HEK293 (cell line): ENCODE measurements at regions not wholly inside any gene's neighbourhood (a gene's known extent, or its start where the extent isn't known, plus 50 kb on each side); places are given as distances from the start of the nearest gene placed in this dataset.
A peak's percentile ranks its signal among the peaks of the same experiment; 100 is the strongest.

ENCODE experiments used
- OVOL3 ChIP-seq: fragments of 450-650 bp; formaldehyde crosslinking; IDR thresholded peaks from 2 replicates; pipeline ENCODE4 v1.5.1; 2016; ENCODE audit warnings: missing biosample characterization, missing genetic modification characterization
- REPIN1 ChIP-seq: fragments of 450-650 bp; formaldehyde crosslinking; IDR thresholded peaks from 2 replicates; pipeline ENCODE4 v1.5.1; 2017; ENCODE audit warnings: missing biosample characterization, missing genetic modification characterization, low read depth
- WT1 ChIP-seq: fragments of 450-650 bp; formaldehyde crosslinking; IDR thresholded peaks from 2 replicates; pipeline ENCODE4 v1.5.1; 2016; ENCODE audit warnings: missing biosample characterization, missing genetic modification characterization
- ZBTB1 ChIP-seq: fragments of 450-650 bp; formaldehyde crosslinking; IDR thresholded peaks from 2 replicates; pipeline ENCODE4 v1.5.1; 2016; ENCODE audit warnings: missing biosample characterization, missing genetic modification characterization
- ZBTB20 ChIP-seq: fragments of 450-650 bp; formaldehyde crosslinking; IDR thresholded peaks from 2 replicates; pipeline ENCODE4 v1.5.1; 2016; ENCODE audit warnings: missing biosample characterization, missing genetic modification characterization
- ZBTB48 ChIP-seq: fragments of 450-650 bp; formaldehyde crosslinking; IDR thresholded peaks from 2 replicates; pipeline ENCODE4 v1.5.1; 2016; ENCODE audit warnings: missing biosample characterization, missing genetic modification characterization
- ZEB2 ChIP-seq: fragments of 450-650 bp; formaldehyde crosslinking; IDR thresholded peaks from 2 replicates; pipeline ENCODE4 v1.5.1; 2016; ENCODE audit warnings: missing biosample characterization, missing genetic modification characterization
- ZFP3 ChIP-seq: fragments of 450-650 bp; formaldehyde crosslinking; IDR thresholded peaks from 2 replicates; pipeline ENCODE4 v1.5.1; 2016; ENCODE audit warnings: low read depth, missing biosample characterization, missing genetic modification characterization
- ZNF132 ChIP-seq: fragments of 450-650 bp; formaldehyde crosslinking; IDR thresholded peaks from 2 replicates; pipeline ENCODE4 v1.5.1; 2017; ENCODE audit warnings: missing biosample characterization, missing genetic modification characterization, borderline replicate concordance
- ZNF184 ChIP-seq: fragments of 450-650 bp; IDR thresholded peaks from 2 replicates; pipeline ENCODE4 v1.5.1; 2018; ENCODE audit warnings: missing biosample characterization, mild to moderate bottlenecking, missing genetic modification characterization
- ZNF221 ChIP-seq: fragments of 450-650 bp; formaldehyde crosslinking; IDR thresholded peaks from 2 replicates; pipeline ENCODE4 v1.5.1; 2017; ENCODE audit warnings: missing biosample characterization, missing genetic modification characterization, borderline replicate concordance
- ZNF239 ChIP-seq: fragments of 450-650 bp; formaldehyde crosslinking; IDR thresholded peaks from 2 replicates; pipeline ENCODE4 v1.5.1; 2016; ENCODE audit warnings: missing biosample characterization, missing genetic modification characterization
- ZNF530 ChIP-seq: fragments of 450-650 bp; formaldehyde crosslinking; IDR thresholded peaks from 2 replicates; pipeline ENCODE4 v1.5.1; 2016; ENCODE audit warnings: low read depth, missing biosample characterization, missing genetic modification characterization
- ZNF544 ChIP-seq: fragments of 450-650 bp; formaldehyde crosslinking; IDR thresholded peaks from 2 replicates; pipeline ENCODE4 v1.5.0; 2017; ENCODE audit warnings: missing biosample characterization, missing genetic modification characterization
- ZNF555 ChIP-seq: fragments of 450-650 bp; formaldehyde crosslinking; conservative IDR thresholded peaks from 2 replicates; pipeline ENCODE4 v1.5.1; 2017; ENCODE audit warnings: missing biosample characterization, mild to moderate bottlenecking, missing genetic modification characterization, inconsistent platforms
- ZNF621 ChIP-seq: fragments of 450-650 bp; formaldehyde crosslinking; IDR thresholded peaks from 2 replicates; pipeline ENCODE4 v1.5.1; 2017; ENCODE audit warnings: missing biosample characterization, missing genetic modification characterization
- ZNF629 ChIP-seq: fragments of 450-650 bp; formaldehyde crosslinking; IDR thresholded peaks from 2 replicates; pipeline ENCODE4 v1.5.1; 2017; ENCODE audit warnings: missing biosample characterization, missing genetic modification characterization
- ZNF654 ChIP-seq: fragments of 450-650 bp; formaldehyde crosslinking; IDR thresholded peaks from 2 replicates; pipeline ENCODE4 v1.5.1; 2016; ENCODE audit warnings: low read depth, missing biosample characterization, missing genetic modification characterization
- ZNF670 ChIP-seq: fragments of 450-650 bp; formaldehyde crosslinking; IDR thresholded peaks from 2 replicates; pipeline ENCODE4 v1.5.1; 2016; ENCODE audit warnings: missing biosample characterization, missing genetic modification characterization, low read depth
- ZNF791 ChIP-seq: fragments of 450-650 bp; formaldehyde crosslinking; IDR thresholded peaks from 2 replicates; pipeline ENCODE4 v1.5.1; 2016; ENCODE audit warnings: missing biosample characterization, missing genetic modification characterization
- ZNF830 ChIP-seq: fragments of 450-650 bp; IDR thresholded peaks from 2 replicates; pipeline ENCODE4 v1.5.0; 2018; ENCODE audit warnings: missing biosample characterization, missing genetic modification characterization, low read depth, mild to moderate bottlenecking, moderate library complexity
- ZXDB ChIP-seq: fragments of 450-650 bp; formaldehyde crosslinking; IDR thresholded peaks from 2 replicates; pipeline ENCODE4 v1.5.1; 2016; ENCODE audit warnings: missing biosample characterization, missing genetic modification characterization
- TF ChIP-seq, protein P1 (sequence below): fragments of 450-650 bp; formaldehyde crosslinking; IDR thresholded peaks from 2 replicates; pipeline ENCODE4 v1.5.1; 2016; ENCODE audit warnings: missing biosample characterization, missing genetic modification characterization
- TF ChIP-seq, protein P2 (sequence below): fragments of 450-650 bp; formaldehyde crosslinking; conservative IDR thresholded peaks from 2 replicates; pipeline ENCODE4 v1.5.1; 2016; ENCODE audit warnings: low read depth, missing biosample characterization, missing genetic modification characterization
- TF ChIP-seq, protein P3 (sequence below): fragments of 450-650 bp; formaldehyde crosslinking; IDR thresholded peaks from 2 replicates; pipeline ENCODE4 v1.5.1; 2016; ENCODE audit warnings: missing biosample characterization, missing genetic modification characterization
- TF ChIP-seq, protein P4 (sequence below): fragments of 450-650 bp; formaldehyde crosslinking; IDR thresholded peaks from 2 replicates; pipeline ENCODE4; 2016; ENCODE audit warnings: missing biosample characterization, missing genetic modification characterization

- TF ChIP-seq ZEB2 (tag by site-specific recombination): no peak
- no peak for TF ChIP-seq ZNF621 (tag by site-specific recombination)
- no peak for TF ChIP-seq REPIN1 (tag by site-specific recombination)
- no peak for TF ChIP-seq ZNF830 (tag by site-specific recombination)
- TF ChIP-seq ZNF530 (tag by site-specific recombination): no peak
- no peak for TF ChIP-seq OVOL3 (tag by site-specific recombination)
- no peak for TF ChIP-seq ZNF654 (tag by site-specific recombination)
- peak; percentile 40; the same call in 1 of the 2 replicates for TF ChIP-seq WT1 (tag by site-specific recombination)
- TF ChIP-seq, protein P1, sequence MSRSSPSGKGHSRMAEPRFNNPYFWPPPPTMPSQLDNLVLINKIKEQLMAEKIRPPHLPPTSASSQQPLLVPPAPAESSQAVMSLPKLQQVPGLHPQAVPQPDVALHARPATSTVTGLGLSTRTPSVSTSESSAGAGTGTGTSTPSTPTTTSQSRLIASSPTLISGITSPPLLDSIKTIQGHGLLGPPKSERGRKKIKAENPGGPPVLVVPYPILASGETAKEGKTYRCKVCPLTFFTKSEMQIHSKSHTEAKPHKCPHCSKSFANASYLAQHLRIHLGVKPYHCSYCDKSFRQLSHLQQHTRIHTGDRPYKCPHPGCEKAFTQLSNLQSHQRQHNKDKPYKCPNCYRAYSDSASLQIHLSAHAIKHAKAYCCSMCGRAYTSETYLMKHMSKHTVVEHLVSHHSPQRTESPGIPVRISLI (tag by site-specific recombination): no peak
- 0 out of 2 replicates have a peak, but pooled peaks have one; percentile 23 for TF ChIP-seq ZNF184
- TF ChIP-seq ZFP3 (tag by site-specific recombination): no peak
- TF ChIP-seq ZNF670 (tag by site-specific recombination): no peak
- 0 out of 2 replicates have a peak, but pooled peaks have one; percentile 4 for TF ChIP-seq ZBTB48 (tag by site-specific recombination)
- no peak for TF ChIP-seq ZBTB20 (tag by site-specific recombination)
- no peak for TF ChIP-seq ZNF791 (tag by site-specific recombination)
- TF ChIP-seq ZNF221: no peak
- no peak for TF ChIP-seq ZNF239 (tag by site-specific recombination)
- TF ChIP-seq ZNF555 (tag by site-specific recombination): no peak
- no peak; the same call in 1 of the 2 replicates for TF ChIP-seq ZNF629 (tag by site-specific recombination)
- TF ChIP-seq, protein P2, sequence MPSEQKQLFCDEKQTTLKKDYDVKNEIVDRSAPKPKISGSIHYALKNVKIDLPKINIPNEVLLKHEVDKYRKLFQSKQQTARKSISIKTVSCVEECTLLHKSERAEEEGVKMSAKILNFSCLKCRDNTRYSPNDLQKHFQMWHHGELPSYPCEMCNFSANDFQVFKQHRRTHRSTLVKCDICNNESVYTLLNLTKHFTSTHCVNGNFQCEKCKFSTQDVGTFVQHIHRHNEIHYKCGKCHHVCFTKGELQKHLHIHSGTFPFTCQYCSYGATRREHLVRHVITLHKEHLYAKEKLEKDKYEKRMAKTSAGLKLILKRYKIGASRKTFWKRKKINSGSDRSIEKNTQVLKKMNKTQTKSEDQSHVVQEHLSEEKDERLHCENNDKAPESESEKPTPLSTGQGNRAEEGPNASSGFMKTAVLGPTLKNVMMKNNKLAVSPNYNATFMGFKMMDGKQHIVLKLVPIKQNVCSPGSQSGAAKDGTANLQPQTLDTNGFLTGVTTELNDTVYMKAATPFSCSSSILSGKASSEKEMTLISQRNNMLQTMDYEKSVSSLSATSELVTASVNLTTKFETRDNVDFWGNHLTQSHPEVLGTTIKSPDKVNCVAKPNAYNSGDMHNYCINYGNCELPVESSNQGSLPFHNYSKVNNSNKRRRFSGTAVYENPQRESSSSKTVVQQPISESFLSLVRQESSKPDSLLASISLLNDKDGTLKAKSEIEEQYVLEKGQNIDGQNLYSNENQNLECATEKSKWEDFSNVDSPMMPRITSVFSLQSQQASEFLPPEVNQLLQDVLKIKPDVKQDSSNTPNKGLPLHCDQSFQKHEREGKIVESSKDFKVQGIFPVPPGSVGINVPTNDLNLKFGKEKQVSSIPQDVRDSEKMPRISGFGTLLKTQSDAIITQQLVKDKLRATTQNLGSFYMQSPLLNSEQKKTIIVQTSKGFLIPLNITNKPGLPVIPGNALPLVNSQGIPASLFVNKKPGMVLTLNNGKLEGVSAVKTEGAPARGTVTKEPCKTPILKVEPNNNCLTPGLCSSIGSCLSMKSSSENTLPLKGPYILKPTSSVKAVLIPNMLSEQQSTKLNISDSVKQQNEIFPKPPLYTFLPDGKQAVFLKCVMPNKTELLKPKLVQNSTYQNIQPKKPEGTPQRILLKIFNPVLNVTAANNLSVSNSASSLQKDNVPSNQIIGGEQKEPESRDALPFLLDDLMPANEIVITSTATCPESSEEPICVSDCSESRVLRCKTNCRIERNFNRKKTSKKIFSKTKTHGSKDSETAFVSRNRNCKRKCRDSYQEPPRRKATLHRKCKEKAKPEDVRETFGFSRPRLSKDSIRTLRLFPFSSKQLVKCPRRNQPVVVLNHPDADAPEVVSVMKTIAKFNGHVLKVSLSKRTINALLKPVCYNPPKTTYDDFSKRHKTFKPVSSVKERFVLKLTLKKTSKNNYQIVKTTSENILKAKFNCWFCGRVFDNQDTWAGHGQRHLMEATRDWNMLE (tag by site-specific recombination): no peak
- TF ChIP-seq ZNF544: no peak
- TF ChIP-seq, protein P3, sequence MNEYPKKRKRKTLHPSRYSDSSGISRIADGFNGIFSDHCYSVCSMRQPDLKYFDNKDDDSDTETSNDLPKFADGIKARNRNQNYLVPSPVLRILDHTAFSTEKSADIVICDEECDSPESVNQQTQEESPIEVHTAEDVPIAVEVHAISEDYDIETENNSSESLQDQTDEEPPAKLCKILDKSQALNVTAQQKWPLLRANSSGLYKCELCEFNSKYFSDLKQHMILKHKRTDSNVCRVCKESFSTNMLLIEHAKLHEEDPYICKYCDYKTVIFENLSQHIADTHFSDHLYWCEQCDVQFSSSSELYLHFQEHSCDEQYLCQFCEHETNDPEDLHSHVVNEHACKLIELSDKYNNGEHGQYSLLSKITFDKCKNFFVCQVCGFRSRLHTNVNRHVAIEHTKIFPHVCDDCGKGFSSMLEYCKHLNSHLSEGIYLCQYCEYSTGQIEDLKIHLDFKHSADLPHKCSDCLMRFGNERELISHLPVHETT (tag by site-specific recombination): 0 out of 2 replicates have a peak, but pooled peaks have one; percentile 29
- no peak for TF ChIP-seq ZXDB (tag by site-specific recombination)
- TF ChIP-seq, protein P4, sequence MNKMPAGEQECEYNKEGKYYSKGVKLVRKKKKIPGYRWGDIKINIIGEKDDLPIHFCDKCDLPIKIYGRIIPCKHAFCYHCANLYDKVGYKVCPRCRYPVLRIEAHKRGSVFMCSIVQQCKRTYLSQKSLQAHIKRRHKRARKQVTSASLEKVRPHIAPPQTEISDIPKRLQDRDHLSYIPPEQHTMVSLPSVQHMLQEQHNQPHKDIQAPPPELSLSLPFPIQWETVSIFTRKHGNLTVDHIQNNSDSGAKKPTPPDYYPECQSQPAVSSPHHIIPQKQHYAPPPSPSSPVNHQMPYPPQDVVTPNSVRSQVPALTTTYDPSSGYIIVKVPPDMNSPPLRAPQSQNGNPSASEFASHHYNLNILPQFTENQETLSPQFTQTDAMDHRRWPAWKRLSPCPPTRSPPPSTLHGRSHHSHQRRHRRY (tag by site-specific recombination): no peak
- TF ChIP-seq ZNF132 (tag by site-specific recombination): no peak
- no peak for TF ChIP-seq ZBTB1 (tag by site-specific recombination)
These were observed 258.9 kb downstream of the UACA start (continued) for GRCh38 chr15:70504299-70504951.
